Hepatocyte (in vitro differentiated cells): ENCODE measurements at regions not wholly inside any gene's neighbourhood (a gene's known extent, or its start where the extent isn't known, plus 50 kb on each side); places are given as distances from the start of the nearest gene placed in this dataset.

ENCODE experiments used
- DNase-seq: peaks from one replicate; pipeline ENCODE4 v3.0.0-alpha.2; 2016; ENCODE audit warnings: low spot score
- H2AFZ ChIP-seq: fragments of 200-600 bp; sonication (generic); 2 replicates; pipeline ENCODE4 v1.6.0; 2016; ENCODE audit warnings: antibody characterized with exemption, mild to moderate bottlenecking
- H3K27ac ChIP-seq: fragments of 200-600 bp; sonication (generic); 2 replicates; pipeline ENCODE4 v1.5.1; 2016; ENCODE audit warnings: mild to moderate bottlenecking
- H3K27me3 ChIP-seq: fragments of 200-600 bp; sonication (generic); 2 replicates; pipeline ENCODE4 v1.6.1; 2016
- H3K36me3 ChIP-seq: fragments of 200-600 bp; sonication (generic); replicated peaks from 2 replicates; pipeline ENCODE4 v1.5.1; 2016; ENCODE audit warnings: low read depth; ENCODE audit not compliant: insufficient read depth
- H3K4me1 ChIP-seq: fragments of 200-600 bp; sonication (generic); 2 replicates; pipeline ENCODE4 v1.5.1; 2016; ENCODE audit warnings: mild to moderate bottlenecking, moderate library complexity; ENCODE audit not compliant: insufficient read depth
- H3K4me2 ChIP-seq: fragments of 200-600 bp; sonication (generic); 2 replicates; pipeline ENCODE4 v1.6.0; 2016
- H3K4me3 ChIP-seq: fragments of 200-600 bp; sonication (generic); 2 replicates; pipeline ENCODE4 v1.5.1; 2016; ENCODE audit warnings: mild to moderate bottlenecking
- H3K79me2 ChIP-seq: fragments of 200-600 bp; sonication (generic); 2 replicates; pipeline ENCODE4 v1.6.0; 2017; ENCODE audit warnings: mild to moderate bottlenecking
- H3K9me2 ChIP-seq: fragments of 200-600 bp; sonication (generic); replicated peaks from 2 replicates; pipeline ENCODE4 v1.6.0; 2017; ENCODE audit warnings: mild to moderate bottlenecking; ENCODE audit not compliant: insufficient read depth
- H3K9me3 ChIP-seq: fragments of 200-600 bp; sonication (generic); 2 replicates; pipeline ENCODE4 v1.5.1; 2016; ENCODE audit warnings: low read depth, mild to moderate bottlenecking
- H4K20me1 ChIP-seq: fragments of 200-600 bp; sonication (generic); 2 replicates; pipeline ENCODE4 v1.6.0; 2016; ENCODE audit warnings: mild to moderate bottlenecking; ENCODE audit not compliant: insufficient read depth, poor library complexity, severe bottlenecking
- EZH2 ChIP-seq: fragments of 200-600 bp; sonication (generic); IDR thresholded peaks from 2 replicates; pipeline ENCODE4 v1.6.1; 2016; ENCODE audit warnings: antibody characterized with exemption, mild to moderate bottlenecking, borderline replicate concordance
- EZH2phosphoT487 ChIP-seq: fragments of 200-600 bp; sonication (generic); IDR thresholded peaks from one replicate; pipeline ENCODE4 v1.6.1; 2018; ENCODE audit warnings: antibody characterized with exemption, mild to moderate bottlenecking, low read depth, moderate library complexity; ENCODE audit not compliant: unreplicated experiment, severe bottlenecking
- WGBS: methylation state at CpG from one replicate; pipeline ENCODE4 v1.1.6; 2016; ENCODE audit warnings: low lambda C conversion rate; ENCODE audit errors: missing lambda C conversion rate; 5-methylcytosine and 5-hydroxymethylcytosine counted together
- TF ChIP-seq, protein P1 (sequence below): fragments of 200-600 bp; sonication (generic); IDR thresholded peaks from 2 replicates; pipeline ENCODE4 v1.5.1; 2016; ENCODE audit warnings: antibody characterized with exemption, mild to moderate bottlenecking; ENCODE audit not compliant: poor library complexity

DNA sequence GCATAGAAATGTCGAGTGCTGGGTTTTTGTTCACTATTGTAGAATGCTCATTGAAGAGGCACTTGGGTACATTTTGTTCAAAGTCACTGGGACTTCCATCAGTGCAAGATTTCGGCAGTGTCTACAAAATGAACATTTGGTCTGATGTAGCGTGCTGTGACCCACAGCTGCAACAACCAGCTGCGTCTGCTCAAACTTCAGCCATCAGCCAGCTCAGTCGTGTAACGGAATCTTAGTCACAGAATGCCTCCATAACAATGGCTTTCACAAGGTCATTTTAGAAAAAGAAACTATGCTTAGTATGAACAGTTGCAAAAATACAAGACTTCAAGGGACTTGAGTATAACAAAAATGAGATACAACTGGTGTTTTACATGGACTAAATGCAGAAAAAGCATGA, 828.1 kb upstream of the GRAMD2B start:
- no peak overlapping the region for H3K4me2 ChIP-seq
- no peaks in the 10 kb centered on the region for H3K9me2 ChIP-seq
- no peaks in the 10 kb centered on the region for H3K9me3 ChIP-seq
- no peaks in the 10 kb centered on the region for H3K36me3 ChIP-seq
- DNase-seq = no peak
- H2AFZ ChIP-seq = no peak overlapping the region
- H3K4me3 ChIP-seq = no peak overlapping the region
- H3K4me1 ChIP-seq = no peaks in the 10 kb centered on the region
- H4K20me1 ChIP-seq = no peaks in the 10 kb centered on the region
- WGBS = 80% methylated on average over 6 of the region's 6 CpGs
- no peaks in the 10 kb centered on the region for H3K27me3 ChIP-seq
- H3K79me2 ChIP-seq = no peaks in the 10 kb centered on the region
- no peak for TF ChIP-seq EZH2
- TF ChIP-seq, protein P1, sequence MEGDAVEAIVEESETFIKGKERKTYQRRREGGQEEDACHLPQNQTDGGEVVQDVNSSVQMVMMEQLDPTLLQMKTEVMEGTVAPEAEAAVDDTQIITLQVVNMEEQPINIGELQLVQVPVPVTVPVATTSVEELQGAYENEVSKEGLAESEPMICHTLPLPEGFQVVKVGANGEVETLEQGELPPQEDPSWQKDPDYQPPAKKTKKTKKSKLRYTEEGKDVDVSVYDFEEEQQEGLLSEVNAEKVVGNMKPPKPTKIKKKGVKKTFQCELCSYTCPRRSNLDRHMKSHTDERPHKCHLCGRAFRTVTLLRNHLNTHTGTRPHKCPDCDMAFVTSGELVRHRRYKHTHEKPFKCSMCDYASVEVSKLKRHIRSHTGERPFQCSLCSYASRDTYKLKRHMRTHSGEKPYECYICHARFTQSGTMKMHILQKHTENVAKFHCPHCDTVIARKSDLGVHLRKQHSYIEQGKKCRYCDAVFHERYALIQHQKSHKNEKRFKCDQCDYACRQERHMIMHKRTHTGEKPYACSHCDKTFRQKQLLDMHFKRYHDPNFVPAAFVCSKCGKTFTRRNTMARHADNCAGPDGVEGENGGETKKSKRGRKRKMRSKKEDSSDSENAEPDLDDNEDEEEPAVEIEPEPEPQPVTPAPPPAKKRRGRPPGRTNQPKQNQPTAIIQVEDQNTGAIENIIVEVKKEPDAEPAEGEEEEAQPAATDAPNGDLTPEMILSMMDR = no peak
- no peak for TF ChIP-seq EZH2phosphoT487
- no peak overlapping the region for H3K27ac ChIP-seq

DNA sequence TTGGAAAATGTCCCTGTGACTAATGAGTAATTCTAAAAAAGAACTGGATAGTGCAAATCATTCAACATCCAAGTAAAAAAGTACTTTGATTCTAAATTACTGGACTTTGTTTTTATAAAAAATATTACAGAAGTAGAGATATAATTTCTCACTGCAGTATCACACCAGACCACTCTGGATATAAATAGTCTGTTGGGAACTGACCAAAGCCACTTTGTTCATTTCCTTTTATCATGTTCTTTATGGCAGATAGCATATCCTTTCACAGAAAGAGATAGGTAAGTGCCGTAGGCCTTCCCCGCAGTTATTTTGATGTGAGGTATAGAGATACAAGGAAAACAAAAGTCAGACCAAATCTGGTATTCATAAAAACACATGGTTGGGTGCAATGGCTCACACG, 827.4 kb upstream of the GRAMD2B start:
- no peak overlapping the region for H3K4me3 ChIP-seq
- WGBS = 96% methylated on average over 3 of the region's 3 CpGs
- no peaks in the 10 kb centered on the region for H3K9me3 ChIP-seq
- H3K27ac ChIP-seq = no peak overlapping the region
- no peaks in the 10 kb centered on the region for H3K79me2 ChIP-seq
- no peak overlapping the region for H3K4me2 ChIP-seq
- no peak overlapping the region for H2AFZ ChIP-seq
- H3K9me2 ChIP-seq = no peaks in the 10 kb centered on the region
- no peaks in the 10 kb centered on the region for H4K20me1 ChIP-seq
- TF ChIP-seq, protein P1 = no peak
- TF ChIP-seq EZH2 (no peak), EZH2phosphoT487 (no peak)
- H3K36me3 ChIP-seq = no peaks in the 10 kb centered on the region
- H3K4me1 ChIP-seq = no peaks in the 10 kb centered on the region
- no peak for DNase-seq
- H3K27me3 ChIP-seq = no peaks in the 10 kb centered on the region

DNA sequence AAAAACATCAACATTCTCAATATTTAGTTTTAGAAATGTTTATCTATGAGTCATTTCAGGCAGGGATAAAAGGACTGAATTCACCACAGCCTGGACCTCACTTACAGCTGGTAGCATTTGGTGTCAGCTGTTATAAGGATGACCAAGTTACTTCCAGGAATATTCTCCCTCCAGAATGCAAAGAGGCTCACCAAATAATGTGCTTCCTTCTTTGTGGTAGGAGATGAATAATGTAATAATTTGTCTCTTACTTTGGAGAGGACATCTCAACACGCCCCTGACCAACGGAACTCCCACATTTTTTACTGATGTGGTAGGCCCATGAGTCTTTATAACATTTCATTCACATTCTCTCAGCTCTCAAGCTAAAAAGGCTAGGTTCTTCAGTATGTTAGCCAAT, 825.9 kb upstream of the GRAMD2B start:
- Histone ChIP-seq H3K4me3 (no peak overlapping the region), H3K27ac (no peak overlapping the region), H3K27me3 (no peaks in the 10 kb centered on the region), H3K4me2 (no peak overlapping the region), H3K9me2 (no peaks in the 10 kb centered on the region), H3K36me3 (no peaks in the 10 kb centered on the region), H3K4me1 (no peaks in the 10 kb centered on the region), H4K20me1 (no peaks in the 10 kb centered on the region), H3K9me3 (no peaks in the 10 kb centered on the region), H2AFZ (no peak overlapping the region), H3K79me2 (no peaks in the 10 kb centered on the region)
- no peak for DNase-seq
- TF ChIP-seq EZH2phosphoT487 = no peak
- TF ChIP-seq, protein P1 = no peak
- TF ChIP-seq EZH2 = no peak
- 84% methylated on average over 2 of the region's 2 CpGs for WGBS

DNA sequence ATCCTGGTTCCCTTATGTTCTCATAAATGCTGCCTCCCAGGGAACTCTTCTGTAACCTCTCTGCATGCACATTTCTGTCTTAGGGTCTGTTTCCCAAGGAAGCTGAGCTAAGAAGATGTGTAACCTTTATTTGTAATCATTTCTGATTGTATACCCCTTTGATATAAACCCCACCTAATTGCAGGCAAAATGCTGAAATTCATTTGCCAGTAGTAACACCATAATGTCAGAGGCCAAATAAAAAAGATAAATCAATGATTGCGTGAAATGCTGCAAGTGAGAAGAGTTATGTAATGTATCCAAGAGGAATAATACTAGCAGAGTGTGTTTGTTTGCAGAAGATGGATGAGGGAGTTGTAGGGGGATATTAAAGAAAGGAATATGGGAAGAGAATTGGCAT, 822.6 kb upstream of the GRAMD2B start:
- H3K27me3 ChIP-seq = no peaks in the 10 kb centered on the region
- no peak overlapping the region for H3K4me3 ChIP-seq
- H3K79me2 ChIP-seq = no peaks in the 10 kb centered on the region
- no peak overlapping the region for H2AFZ ChIP-seq
- WGBS = 94% methylated on average over 1 of the region's 1 CpG
- H3K36me3 ChIP-seq = no peaks in the 10 kb centered on the region
- H3K9me3 ChIP-seq = no peaks in the 10 kb centered on the region
- no peaks in the 10 kb centered on the region for H3K9me2 ChIP-seq
- no peaks in the 10 kb centered on the region for H4K20me1 ChIP-seq
- no peaks in the 10 kb centered on the region for H3K4me1 ChIP-seq
- no peak for DNase-seq
- no peak overlapping the region for H3K4me2 ChIP-seq
- TF ChIP-seq EZH2 = no peak
- TF ChIP-seq EZH2phosphoT487 = no peak
- TF ChIP-seq, protein P1 = no peak
- no peak overlapping the region for H3K27ac ChIP-seq
